A673 (cell line): ENCODE measurements at regions not wholly inside any gene's neighbourhood (a gene's known extent, or its start where the extent isn't known, plus 50 kb on each side); places are given as distances from the start of the nearest gene placed in this dataset.

Experiments
- BruUV-seq: library from RNA; stranded (reverse); fragments of 400-500 nt; replicated peaks from 2 replicates; lab custom pipeline; 2021; lab: Mats Ljungman, UMichigan
- CTCF ChIA-PET: fragments of 300-600 bp; sonication (Branson Sonifier 250); formaldehyde crosslinking; loops from one replicate; lab custom pipeline; 2022; ENCODE audit warnings: antibody characterized with exemption; lab: Charles Lee
- POLR2A ChIA-PET: fragments of 300-600 bp; sonication (Branson Sonifier 250); formaldehyde crosslinking; loops from one replicate; lab custom pipeline; 2022; ENCODE audit warnings: antibody characterized with exemption; ENCODE audit not compliant: low non-redundant PET; lab: Charles Lee
- DNase-seq: peaks from one replicate; pipeline ENCODE4 v3.0.0-alpha.2; 2015; ENCODE audit warnings: low spot score
- H3K27ac ChIP-seq: fragments of 200-600 bp; sonication (generic); 2 replicates; pipeline ENCODE4 v1.5.1; 2016; ENCODE audit warnings: mixed run types, low read depth, mild to moderate bottlenecking, mixed read lengths, antibody characterized with exemption, low read length; ENCODE audit not compliant: poor library complexity, severe bottlenecking
- H3K27me3 ChIP-seq: fragments of 200-600 bp; sonication (generic); replicated peaks from 2 replicates; pipeline ENCODE4 v1.6.1; 2017; ENCODE audit warnings: mixed run types, low read depth, mild to moderate bottlenecking, mixed read lengths, antibody characterized with exemption, low read length; ENCODE audit not compliant: insufficient read depth, poor library complexity
- H3K36me3 ChIP-seq: fragments of 200-600 bp; sonication (generic); 2 replicates; pipeline ENCODE4 v1.6.1; 2016; ENCODE audit warnings: mixed run types, mild to moderate bottlenecking, mixed read lengths, antibody characterized with exemption, low read length; ENCODE audit not compliant: insufficient read depth, poor library complexity, severe bottlenecking
- H3K4me1 ChIP-seq: fragments of 200-600 bp; sonication (generic); 2 replicates; pipeline ENCODE4 v1.6.1; 2017; ENCODE audit warnings: mixed run types, mild to moderate bottlenecking, mixed read lengths, antibody characterized with exemption, low read length; ENCODE audit not compliant: insufficient read depth, poor library complexity, severe bottlenecking
- H3K4me3 ChIP-seq: fragments of 200-600 bp; sonication (generic); 2 replicates; pipeline ENCODE4 v1.5.1; 2016; ENCODE audit warnings: low read depth, mixed run types, mild to moderate bottlenecking, mixed read lengths, low read length; ENCODE audit not compliant: poor library complexity, severe bottlenecking
- H3K9me3 ChIP-seq: fragments of 200-600 bp; sonication (generic); 2 replicates; pipeline ENCODE4 v1.6.1; 2016; ENCODE audit warnings: mixed run types, low read depth, mild to moderate bottlenecking, mixed read lengths, antibody characterized with exemption, low read length; ENCODE audit not compliant: poor library complexity, severe bottlenecking
- CTCF ChIP-seq: fragments of 300-800, 200-600 bp; sonication (generic); conservative IDR thresholded peaks from 2 replicates; pipeline ENCODE4 v1.5.1; 2017; ENCODE audit warnings: low read depth, mild to moderate bottlenecking, antibody characterized with exemption, low read length, moderate library complexity, mixed read lengths
- EZH2 ChIP-seq: fragments of 200-600 bp; sonication (generic); IDR thresholded peaks from 2 replicates; pipeline ENCODE4 v1.6.1; 2017; ENCODE audit warnings: borderline replicate concordance, low read depth, mild to moderate bottlenecking, mixed read lengths, antibody characterized with exemption, low read length; ENCODE audit not compliant: poor library complexity, severe bottlenecking
- intact Hi-C: fragments of 100-400 bp; cut with micrococcal nuclease; formaldehyde crosslinking; loops from one replicate; pipeline ENCODE4 v1.10.0; 2022; ENCODE audit not compliant: unreplicated experiment

GRCh38 chr21:22209304-22209700 lies 1211.1 kb downstream of the NCAM2 start:
- Histone ChIP-seq H3K9me3 (no peaks in the 10 kb centered on the region), H3K4me1 (no peaks in the 10 kb centered on the region), H3K4me3 (no peak overlapping the region), H3K36me3 (no peaks in the 10 kb centered on the region), H3K27me3 (no peaks in the 10 kb centered on the region), H3K27ac (no peak overlapping the region)
- CTCF ChIA-PET: no interaction called here
- no peak for DNase-seq
- intact Hi-C loops: no loop called here
- TF ChIP-seq EZH2: no peak
- TF ChIP-seq CTCF: no peak
- no TSS peak for BruUV-seq
- POLR2A ChIA-PET: no interaction called here

- TF ChIP-seq EZH2: no peak
- TF ChIP-seq CTCF: no peak
- no peak for DNase-seq
- CTCF ChIA-PET: no interaction called here
- Histone ChIP-seq H3K4me1 (no peaks in the 10 kb centered on the region), H3K9me3 (no peaks in the 10 kb centered on the region), H3K27me3 (no peaks in the 10 kb centered on the region), H3K4me3 (no peak overlapping the region), H3K27ac (no peak overlapping the region), H3K36me3 (no peaks in the 10 kb centered on the region)
- POLR2A ChIA-PET: no interaction called here
- intact Hi-C loops: no loop called here
- no TSS peak for BruUV-seq
Measured at GRCh38 chr21:22211943-22212342, 1213.7 kb downstream of the NCAM2 start.

GRCh38 chr21:22223385-22223784 lies 1225.2 kb downstream of the NCAM2 start:
- Histone ChIP-seq H3K27ac (peak overlapping the region; percentile 21), H3K36me3 (no peaks in the 10 kb centered on the region), H3K9me3 (no peaks in the 10 kb centered on the region), H3K4me1 (peaks cover 20% of the 10 kb centered on the region), H3K4me3 (peak overlapping the region; percentile 4), H3K27me3 (no peaks in the 10 kb centered on the region)
- ChIA-PET POLR2A (no interaction called here), CTCF (no interaction called here)
- intact Hi-C loops: no loop called here
- BruUV-seq: no TSS peak
- TF ChIP-seq EZH2 (no peak), CTCF (no peak)
- peak; percentile 18 for DNase-seq
